Activated T-helper 1 cell treated with anti-CD3 and anti-CD28 coated beads, Interleukin-2, amount 50 U/mL, for 16 hours (primary cell): ENCODE measurements at regions not wholly inside any gene's neighbourhood (a gene's known extent, or its start where the extent isn't known, plus 50 kb on each side); places are given as distances from the start of the nearest gene placed in this dataset.
"Not testable (repeated sequence)": the region's sequence is repeated elsewhere in the genome, so short reads cannot be mapped to it uniquely, and the experiment has no call there.

Experiments
- DNase-seq, 2 donors: peaks; one replicate each; pipeline ENCODE4 v3.0.0-alpha.2; 2020; ENCODE audit warnings: low read depth in 1 of 2, low spot score in 1 of 2

DNA sequence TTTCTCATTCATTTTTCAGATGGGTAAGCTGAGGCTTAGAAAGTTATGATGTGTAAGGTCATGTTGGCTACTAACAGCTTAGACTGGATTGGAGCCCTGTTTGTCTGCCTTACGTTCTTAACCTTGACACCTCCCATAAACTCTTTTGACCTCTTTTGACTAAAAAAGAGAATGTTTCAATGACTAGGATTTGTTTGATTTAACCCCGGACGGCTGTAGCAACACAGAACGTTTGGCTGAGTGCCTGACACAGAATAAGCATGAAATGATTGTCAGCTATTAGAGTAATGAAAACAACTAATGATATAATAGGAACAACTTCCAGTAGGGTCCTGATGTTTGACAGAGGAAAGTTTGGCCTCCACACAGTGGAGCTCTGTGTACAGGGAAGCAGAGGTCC is 83.3 kb upstream of the PDZD8 start:
- DNase-seq: no peak

DNA sequence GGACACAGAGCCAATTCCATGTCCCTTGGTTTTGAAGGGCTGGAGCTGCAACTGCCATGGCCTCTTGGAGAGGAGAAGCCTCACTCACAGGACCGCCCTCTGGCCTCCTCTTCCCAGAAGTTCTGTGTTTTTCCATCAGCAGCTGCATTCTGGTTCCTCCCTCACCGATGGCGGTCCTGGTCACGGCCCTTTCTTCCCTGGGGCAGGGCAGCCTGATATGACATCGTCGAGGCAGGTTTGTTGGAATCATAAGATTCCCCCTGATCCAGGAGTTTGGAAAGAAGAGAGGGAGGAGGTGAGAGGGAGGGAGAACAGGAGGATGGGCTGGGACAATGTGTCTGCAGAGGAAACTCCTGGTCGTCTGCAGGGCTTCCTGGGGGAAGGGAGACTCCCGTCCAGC is 82.7 kb upstream of the PDZD8 start:
- DNase-seq: no peak

DNA sequence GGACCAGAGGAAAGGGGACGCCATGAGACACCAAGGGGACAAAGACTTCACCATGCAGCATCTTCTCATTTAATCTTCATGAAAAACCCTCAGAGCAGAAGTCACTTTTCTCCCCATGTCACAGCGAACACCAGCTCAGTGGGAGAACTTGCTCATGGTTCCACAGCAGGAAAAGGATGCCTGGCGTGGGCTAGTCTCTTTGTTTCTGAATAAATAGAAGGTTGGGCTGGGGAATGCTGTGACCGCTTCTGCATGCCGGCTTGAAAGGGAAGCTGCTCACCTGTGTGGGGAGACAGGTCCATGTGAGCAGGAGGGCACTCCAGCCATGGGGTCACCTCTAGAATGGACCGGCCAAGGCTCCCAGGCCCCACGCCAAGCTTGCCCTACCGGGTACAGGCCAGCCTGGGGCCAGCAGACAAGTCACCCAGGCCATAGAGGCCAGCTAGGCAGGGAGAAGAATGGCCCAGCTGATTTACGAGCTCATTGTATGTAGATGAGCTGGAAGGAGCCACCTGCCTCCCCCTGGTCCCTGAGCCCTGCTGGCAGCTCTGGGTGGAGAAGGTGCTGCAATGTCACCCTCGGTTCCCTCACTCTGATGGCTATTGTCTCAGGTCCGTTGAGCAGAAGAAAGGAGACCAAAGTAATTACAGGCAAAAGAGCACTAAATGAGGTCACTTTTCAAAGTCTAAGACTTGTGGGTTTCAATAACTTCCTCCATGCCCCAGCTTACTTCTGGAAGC is 82.0 kb upstream of the PDZD8 start:
- DNase-seq: no peak

DNA sequence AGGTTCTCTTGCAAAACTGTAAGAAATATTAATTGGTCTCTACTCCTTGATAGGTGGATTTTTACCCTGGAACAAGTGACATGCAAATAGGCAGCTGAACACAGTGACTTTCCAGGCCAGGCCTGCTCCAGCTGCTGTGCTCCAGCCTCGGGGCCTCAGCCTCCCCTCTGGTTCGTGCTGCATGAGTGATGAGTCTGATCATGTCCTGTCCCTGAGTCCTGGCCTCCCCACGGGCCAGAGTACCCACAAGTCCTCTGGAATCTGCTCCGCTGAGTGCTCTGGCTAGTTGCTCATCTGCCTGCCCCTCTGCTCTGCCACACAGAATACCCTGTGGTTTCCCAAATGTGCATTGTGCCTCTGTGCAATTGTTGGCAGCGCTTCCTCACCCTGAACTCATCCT is 80.1 kb upstream of the PDZD8 start:
- no peak for DNase-seq

DNA sequence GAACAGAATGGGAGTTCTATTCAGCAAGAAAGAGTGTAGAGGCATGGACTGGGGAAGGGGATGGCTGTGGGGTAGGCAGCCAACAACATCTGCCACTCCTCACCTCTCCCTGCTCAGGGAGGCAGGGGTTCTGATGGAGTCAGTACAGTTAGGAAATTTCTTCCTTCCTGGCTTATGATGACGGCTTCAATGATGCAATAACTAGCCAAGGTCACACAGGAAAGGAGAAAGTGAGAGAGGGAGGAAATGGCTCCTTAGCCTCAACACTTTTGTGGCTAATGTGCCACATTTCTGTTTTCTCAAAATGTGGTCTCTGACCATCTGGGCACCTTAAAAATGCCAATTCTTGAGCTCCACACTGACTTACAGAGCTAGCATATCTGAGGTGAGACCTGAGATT is 79.3 kb upstream of the PDZD8 start:
- no peak for DNase-seq

DNA sequence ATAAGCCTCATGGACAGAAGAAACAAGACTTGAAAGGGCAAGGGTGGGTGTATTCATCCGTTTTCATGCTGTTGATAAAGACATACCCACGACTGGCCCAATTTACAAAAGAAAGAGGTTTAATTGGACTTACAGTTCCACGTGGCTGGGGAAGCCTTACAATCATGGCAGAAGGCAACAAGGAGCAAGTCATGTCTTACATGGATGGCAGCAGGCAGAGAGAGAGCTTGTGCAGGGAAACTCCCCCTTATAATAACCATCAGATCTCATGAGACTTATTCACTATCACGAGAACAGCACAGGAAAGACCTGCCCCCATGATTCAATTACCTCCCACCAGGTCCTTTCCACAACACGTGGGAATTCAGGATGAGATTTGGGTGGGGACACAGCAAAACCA is 78.2 kb upstream of the PDZD8 start:
- not testable (repeated sequence) for DNase-seq

DNA sequence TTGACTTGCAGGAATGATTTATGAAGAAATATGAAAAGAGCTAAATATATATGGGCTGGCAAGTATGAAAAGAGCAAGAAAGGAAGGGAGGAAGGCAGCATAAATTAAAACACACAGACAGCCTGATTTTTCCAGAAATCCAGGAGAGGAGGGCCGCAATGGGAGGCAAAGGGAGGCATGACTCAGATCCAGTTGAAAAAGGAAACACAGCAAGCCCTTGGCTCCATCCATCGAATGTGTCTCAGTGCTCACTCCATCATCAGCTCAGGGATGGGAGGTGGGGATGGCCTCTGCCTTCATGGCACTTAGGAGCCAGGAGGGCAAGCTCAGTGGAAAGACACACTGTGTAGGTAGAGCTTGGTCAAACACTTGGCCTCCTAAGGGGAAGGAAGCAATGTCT is 75.7 kb upstream of the PDZD8 start:
- no peak for DNase-seq

DNA sequence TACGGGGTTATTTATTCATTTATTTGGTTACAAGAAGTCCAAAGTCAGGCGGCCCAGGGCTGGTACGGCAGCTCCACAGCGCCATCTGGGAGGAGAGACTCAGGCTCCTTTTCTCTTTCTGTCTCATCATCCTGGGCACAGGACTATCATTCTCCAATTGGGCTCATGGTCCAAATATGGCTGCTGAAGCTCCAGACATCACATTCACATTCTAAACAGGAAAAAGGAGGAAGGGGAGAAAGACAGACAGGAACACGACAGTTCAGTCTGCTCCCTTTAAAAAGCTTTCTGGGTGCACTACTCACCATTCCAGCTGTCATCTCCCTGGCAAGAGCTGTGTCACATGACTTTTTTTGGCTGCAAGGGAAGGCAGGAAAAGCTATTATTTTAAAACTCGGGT is 74.4 kb upstream of the PDZD8 start:
- no peak for DNase-seq

DNA sequence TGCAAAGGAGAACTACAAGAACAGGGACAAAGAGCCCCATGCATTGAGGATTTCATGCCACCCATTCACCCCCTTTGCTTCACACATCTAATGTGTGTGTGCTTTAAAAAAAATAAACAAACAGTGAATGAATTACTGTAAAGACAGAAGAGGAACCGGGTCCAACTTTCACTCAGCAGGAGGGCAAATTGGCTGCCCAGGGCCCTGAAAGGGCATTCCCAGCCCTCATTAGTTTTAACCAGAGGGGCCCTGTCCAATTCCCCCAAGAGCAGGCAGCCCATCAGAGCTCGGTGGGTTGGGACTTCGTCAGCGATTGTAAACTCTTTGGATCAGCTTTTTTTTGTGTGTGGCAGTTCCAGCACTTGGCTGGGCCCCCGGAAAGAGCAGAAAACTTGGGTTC is 73.6 kb upstream of the PDZD8 start:
- DNase-seq: no peak

DNA sequence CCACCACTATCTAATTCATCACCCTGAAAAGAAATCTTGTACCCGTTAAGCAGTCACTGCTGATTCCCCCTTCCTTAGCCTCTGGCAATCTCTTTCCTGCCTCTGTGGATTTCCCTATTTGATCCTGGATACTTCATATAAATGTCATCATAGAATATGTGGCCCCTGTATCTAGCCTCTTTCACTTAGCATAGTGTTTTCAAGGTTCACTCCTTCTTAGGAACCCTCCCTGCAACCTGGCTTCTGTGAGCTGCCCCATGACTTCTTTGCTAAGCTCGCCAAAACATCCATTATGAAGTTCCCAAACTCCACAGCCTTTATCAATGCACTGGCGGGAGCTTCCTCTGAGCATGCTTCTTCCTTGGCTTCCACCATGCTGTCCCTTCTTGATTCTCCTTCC is 70.8 kb upstream of the PDZD8 start:
- DNase-seq: no peak

DNA sequence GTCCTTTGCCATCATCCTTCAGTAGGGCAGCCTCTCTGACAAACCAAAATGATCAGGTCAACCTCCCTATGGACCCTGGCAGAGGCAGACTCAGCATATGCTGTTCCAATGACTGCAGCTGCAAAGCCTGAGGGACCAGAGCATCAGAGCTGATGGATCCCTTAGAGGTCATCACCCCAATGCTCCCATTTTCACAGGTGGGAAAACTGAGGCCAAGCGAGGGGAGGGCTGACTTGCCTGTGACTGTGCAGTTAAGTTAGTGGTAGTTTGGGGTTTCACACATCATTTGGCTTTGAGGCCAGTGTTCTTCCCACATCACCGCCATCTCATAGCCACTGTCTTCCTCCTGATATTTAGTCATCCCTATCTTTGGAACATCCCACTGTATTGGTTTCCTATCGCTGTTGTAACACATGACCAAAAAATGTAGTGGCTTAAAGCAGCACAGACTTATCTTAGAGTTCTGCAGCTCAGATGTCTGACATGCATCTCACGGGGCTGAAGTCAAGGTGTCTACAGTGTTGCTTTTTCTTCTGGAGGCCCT is 69.3 kb upstream of the PDZD8 start:
- no peak for DNase-seq

DNA sequence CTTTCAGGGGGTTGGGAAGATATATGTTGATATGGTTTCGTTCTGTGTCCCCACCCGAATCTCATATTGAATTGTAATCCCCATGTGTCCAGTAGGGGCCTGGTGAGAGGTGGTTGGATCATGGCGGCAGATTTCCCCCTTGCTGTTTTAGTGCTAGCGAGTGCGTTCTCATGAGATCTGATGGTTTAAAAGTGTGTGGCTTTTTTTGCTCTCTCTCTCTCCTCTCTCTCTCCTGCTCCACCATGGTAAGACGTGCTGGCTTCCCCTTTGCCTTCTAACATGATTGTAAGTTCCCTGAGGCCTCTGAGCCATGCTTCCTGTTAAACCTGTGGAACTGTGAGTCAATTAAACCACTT is 68.4 kb upstream of the PDZD8 start:
- no peak for DNase-seq

DNA sequence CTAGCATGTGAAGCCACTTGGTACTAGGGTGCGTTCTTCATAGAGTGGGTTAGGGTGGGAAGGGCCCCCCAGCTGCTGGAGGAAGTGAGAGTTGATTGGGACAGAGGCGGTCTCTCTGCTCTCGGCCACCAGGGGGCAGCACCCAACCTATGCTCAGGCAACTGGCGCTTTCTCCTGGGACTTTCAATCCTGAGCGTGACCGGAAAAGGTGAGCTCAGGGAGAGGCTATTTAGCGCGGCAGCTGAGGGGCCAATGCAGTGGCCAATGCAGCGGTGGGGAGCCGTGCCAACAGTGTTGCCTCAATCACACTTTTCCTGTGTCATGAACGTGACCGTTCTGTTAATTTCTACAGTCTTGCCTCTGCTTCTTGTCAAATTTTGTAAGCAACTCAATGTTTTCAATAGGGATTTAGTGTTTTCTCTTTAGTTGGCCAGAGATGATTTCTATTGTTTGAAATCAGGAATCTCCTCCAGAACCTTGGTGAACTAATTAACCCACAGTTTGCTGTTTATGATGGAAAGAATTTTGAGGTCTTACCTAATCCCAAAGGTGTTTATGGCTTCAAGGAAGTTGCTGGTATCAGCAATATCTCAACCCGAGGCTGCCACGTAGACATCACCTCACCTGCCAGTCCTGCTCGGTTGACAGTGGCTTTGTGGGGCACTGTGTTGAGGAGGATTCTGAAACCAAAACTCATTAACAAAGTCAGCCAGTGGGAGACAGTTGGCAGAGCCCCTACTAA is 67.9 kb upstream of the PDZD8 start:
- peak; percentile 4 to 16 for DNase-seq

DNA sequence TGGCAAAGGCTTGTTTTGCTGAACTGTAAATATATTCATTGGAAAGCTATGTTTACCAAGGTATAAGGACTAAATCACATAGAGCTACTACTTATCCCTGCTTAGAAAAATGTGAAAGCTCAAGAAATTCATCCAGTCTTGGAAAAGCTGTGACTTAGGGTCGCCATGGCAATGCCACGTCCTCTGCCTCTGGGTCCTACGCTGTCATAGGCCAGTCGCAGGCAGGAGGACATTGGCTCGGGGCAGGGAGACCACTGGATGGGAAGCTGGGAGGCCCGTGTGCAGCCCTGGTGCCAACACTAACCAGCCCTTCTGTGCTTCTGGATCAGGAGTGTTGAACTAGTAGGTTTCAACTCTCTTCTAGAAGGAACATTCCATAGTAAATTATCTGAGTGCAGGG is 67.3 kb upstream of the PDZD8 start:
- DNase-seq: no peak

DNA sequence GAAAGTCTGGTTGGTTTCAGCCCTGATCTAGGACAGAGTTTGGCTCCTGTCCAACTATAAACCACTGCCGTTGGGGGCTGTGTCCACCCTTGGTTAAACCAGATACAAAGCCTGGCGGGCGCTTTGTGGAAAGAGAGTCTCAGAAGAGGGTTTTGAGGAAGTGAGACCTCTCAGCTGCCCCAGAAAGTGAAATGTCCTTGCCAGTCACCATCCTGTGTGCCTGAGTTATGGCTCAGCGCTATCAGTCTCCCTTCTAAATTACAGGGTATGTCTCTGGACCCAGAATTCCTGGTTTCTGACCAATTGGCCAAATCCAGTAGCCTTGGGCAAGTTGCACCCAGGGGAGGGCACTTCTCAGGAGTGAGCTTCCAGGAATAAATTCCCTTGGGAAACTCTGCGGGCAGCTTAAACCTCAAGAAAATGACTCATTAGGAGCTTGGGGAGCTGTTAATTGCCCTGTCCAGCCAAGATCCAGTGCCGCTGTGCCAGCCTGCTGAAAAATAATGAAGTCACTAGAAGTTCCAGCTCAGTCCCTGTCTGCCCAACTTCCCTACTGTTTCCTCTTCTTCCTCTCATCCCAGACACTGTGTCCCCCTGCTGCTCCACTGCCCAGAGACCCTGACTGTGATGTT is 66.7 kb upstream of the PDZD8 start:
- DNase-seq: no peak

DNA sequence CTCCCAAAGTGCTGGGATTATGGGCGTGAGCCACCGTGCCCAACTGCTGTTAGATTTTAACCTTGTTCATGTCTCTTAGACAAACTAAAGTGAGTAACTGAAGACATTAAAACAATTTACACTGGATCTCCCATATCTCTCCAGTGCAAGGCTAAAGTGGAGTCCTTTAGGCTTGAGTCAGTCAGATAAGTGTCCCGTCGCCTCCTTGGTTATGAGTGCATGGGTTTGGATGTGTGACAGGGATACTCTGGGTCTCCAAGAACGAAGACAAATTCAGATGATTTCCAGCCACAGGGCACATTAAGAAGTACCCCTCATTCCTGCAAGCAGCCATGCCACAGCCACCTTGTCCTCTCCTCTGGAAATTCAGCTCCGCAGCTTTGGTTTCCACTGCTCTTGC is 66.1 kb upstream of the PDZD8 start:
- DNase-seq: no peak

DNA sequence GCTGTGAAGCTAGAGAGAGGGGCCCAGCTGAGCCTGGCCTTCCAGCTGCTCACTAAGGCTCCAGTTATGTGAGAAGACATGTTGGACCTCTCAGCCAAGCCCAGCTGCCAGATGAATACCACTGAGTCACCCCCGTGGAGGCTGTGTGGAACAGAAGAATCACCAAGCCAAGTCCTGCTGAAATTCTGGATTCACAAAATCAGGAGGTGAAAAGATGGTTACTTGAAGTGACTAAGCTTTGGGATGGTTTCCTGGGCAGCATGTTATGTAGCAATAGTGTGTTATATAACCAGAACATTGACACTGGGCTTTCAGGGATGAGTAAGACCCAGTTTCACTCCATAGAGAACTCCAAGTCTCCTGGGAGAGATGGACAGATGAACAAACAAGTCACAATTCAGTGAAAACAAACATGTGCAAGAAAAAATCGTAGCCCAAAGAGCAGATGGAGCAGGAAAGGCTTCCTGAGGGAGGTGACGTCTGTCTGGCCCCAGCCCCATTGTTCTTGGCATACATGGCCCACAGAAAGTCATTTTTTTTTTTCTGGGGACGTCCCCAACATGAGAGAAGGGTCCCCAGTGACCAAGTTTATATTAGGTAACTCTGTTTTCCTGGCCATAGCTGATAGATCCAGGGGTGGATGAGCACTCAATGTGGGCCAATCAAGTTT is 64.1 kb upstream of the PDZD8 start:
- no peak for DNase-seq

DNA sequence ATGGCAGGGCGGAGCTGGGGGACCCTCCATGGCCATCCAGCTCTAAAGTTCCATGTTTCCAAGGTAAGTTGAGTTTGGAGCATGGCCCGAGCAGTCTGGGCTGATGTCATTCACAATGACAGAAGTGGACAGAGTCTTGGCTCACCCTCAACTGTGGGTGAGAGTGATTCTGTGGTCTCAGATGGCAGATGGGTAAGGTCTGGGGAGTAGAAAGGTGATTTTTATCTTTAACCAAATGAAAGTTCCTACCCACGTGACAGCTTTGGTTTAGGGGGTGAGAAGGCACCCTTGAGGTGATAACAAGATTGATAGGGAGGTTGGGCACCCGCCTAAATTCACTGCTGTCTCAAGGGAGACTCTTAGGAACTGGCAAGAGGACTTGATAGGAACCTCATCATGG is 57.6 kb upstream of the PDZD8 start:
- no peak for DNase-seq

DNA sequence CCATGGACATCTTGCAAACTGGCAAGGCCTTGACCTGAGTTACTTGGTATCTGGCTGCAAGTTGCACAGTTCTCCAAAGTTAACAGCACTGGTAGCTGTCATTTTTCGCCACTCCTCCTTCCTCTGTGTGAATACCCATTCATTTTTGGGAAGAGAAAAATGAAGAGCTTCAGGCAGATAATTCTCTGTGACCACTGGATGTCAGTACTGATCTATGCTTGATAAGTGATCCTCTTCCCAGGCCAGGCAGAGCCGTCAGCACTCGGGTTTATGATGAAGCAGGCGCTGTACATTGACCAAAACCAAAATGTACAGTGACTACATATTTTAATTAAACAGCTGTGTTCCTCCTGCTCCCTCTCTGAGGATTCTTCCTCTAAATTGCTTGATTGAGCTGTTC is 55.9 kb upstream of the PDZD8 start:
- no peak for DNase-seq

DNA sequence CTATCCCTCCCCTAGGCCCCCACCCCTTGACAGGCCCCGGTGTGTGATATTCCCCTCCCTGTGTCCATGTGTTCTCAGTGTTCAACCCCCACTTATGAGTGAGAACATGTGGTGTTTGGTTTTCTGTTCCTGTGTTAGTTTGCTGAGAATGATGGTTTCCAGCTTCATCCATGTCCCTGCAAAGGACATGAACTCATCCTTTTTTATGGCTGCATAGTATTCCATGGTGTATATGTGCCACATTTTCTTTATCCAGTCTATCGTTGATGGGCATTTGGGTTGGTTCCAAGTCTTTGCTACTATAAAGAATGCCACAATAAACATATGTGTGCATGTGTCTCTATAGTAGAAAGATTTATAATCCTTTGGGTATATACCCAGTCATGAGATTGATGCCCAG is 55.3 kb upstream of the PDZD8 start:
- not testable (repeated sequence) for DNase-seq

DNA sequence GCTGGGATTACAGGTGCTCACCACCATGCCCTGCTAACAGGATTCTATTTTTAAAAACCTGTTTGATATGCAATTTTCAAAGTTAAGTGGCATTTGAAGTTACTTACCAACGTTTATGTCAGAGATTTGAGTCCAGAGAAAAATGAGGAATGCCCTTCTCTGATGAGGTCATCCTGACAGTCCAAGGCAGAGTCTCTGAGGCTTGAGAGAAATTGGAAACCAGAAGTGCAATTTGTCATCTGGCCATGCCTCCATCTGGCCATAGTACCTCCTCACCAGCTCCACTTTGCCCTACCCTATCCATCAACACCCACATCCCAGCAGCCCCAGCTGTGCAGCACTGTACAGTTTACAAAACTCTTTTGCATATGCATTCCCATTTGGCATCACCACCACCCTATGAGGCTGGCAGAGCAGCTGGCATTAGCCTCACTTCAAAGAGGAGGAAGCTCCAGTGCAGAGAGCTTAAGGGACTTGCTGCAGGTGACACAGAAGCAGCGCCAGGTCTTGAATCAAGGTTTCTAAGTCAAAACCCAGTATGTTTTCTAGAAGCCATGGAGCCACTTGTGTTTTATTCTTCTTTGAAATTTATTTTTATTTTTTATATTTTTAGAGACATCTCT is 54.5 kb upstream of the PDZD8 start:
- no peak for DNase-seq
